Endothelial cell (in vitro differentiated cells): ENCODE measurements at regions not wholly inside any gene's neighbourhood (a gene's known extent, or its start where the extent isn't known, plus 50 kb on each side); places are given as distances from the start of the nearest gene placed in this dataset.

ENCODE experiments used
- DNase-seq: peaks from one replicate; pipeline ENCODE4 v3.0.0; 2021; ENCODE audit warnings: low spot score
- H3K27ac Mint-ChIP-seq: one replicate; pipeline ENCODE4 v1.8.0; 2021; ENCODE audit warnings: mixed read lengths, inconsistent platforms; ENCODE audit not compliant: unreplicated experiment
- H3K27me3 Mint-ChIP-seq: one replicate; pipeline ENCODE4 v1.8.0; 2021; ENCODE audit warnings: mild to moderate bottlenecking, moderate library complexity, mixed read lengths, inconsistent platforms; ENCODE audit not compliant: unreplicated experiment
- H3K36me3 Mint-ChIP-seq: one replicate; pipeline ENCODE4 v1.8.0; 2021; ENCODE audit warnings: mild to moderate bottlenecking, low read depth, mixed read lengths, inconsistent platforms; ENCODE audit not compliant: unreplicated experiment
- H3K4me1 Mint-ChIP-seq: one replicate; pipeline ENCODE4 v1.8.0; 2021; ENCODE audit warnings: mild to moderate bottlenecking, mixed read lengths, inconsistent platforms; ENCODE audit not compliant: unreplicated experiment
- H3K4me3 Mint-ChIP-seq: one replicate; pipeline ENCODE4 v1.8.0; 2021; ENCODE audit warnings: mild to moderate bottlenecking, mixed read lengths, inconsistent platforms; ENCODE audit not compliant: unreplicated experiment
- H3K9me3 Mint-ChIP-seq: one replicate; pipeline ENCODE4 v1.8.0; 2021; ENCODE audit warnings: mixed read lengths, inconsistent platforms; ENCODE audit not compliant: unreplicated experiment
- CTCF ChIP-seq: fragments of 200-600 bp; sonication (generic); IDR thresholded peaks from one replicate; pipeline ENCODE4 v1.5.0; 2021; ENCODE audit warnings: antibody characterized with exemption; ENCODE audit not compliant: unreplicated experiment

- no peak for TF ChIP-seq CTCF
- no peak overlapping the region for H3K27ac Mint-ChIP-seq
- no peak for DNase-seq
- no peak overlapping the region for H3K4me3 Mint-ChIP-seq
- H3K4me1 Mint-ChIP-seq = no peaks in the 10 kb centered on the region
- H3K36me3 Mint-ChIP-seq = no peaks in the 10 kb centered on the region
- peaks cover 3% of the 10 kb centered on the region for H3K27me3 Mint-ChIP-seq
- no peaks in the 10 kb centered on the region for H3K9me3 Mint-ChIP-seq
Measured at GRCh38 chr13:40127925-40128324, 472.5 kb downstream of the COG6 start.

GRCh38 chr13:40129467-40129866 lies 474.0 kb downstream of the COG6 start:
- H3K9me3 Mint-ChIP-seq = no peaks in the 10 kb centered on the region
- TF ChIP-seq CTCF = no peak
- peaks cover 3% of the 10 kb centered on the region for H3K27me3 Mint-ChIP-seq
- H3K4me3 Mint-ChIP-seq = no peak overlapping the region
- DNase-seq = no peak
- H3K36me3 Mint-ChIP-seq = no peaks in the 10 kb centered on the region
- no peaks in the 10 kb centered on the region for H3K4me1 Mint-ChIP-seq
- H3K27ac Mint-ChIP-seq = no peak overlapping the region

- no peak overlapping the region for H3K27ac Mint-ChIP-seq
- H3K4me3 Mint-ChIP-seq = no peak overlapping the region
- peaks cover 1% of the 10 kb centered on the region for H3K27me3 Mint-ChIP-seq
- H3K4me1 Mint-ChIP-seq = no peaks in the 10 kb centered on the region
- H3K36me3 Mint-ChIP-seq = no peaks in the 10 kb centered on the region
- H3K9me3 Mint-ChIP-seq = no peaks in the 10 kb centered on the region
- TF ChIP-seq CTCF = no peak
- no peak for DNase-seq
Measured at GRCh38 chr13:40130871-40131636, 475.6 kb downstream of the COG6 start.

GRCh38 chr13:40132249-40132648 lies 476.8 kb downstream of the COG6 start:
- no peak for DNase-seq
- no peak for TF ChIP-seq CTCF
- Mint-ChIP-seq H3K36me3 (no peaks in the 10 kb centered on the region), H3K27me3 (peaks cover 1% of the 10 kb centered on the region), H3K4me3 (no peak overlapping the region), H3K9me3 (no peaks in the 10 kb centered on the region), H3K27ac (no peak overlapping the region), H3K4me1 (no peaks in the 10 kb centered on the region)

GRCh38 chr13:40136896-40137295 lies 481.4 kb downstream of the COG6 start:
- Mint-ChIP-seq H3K4me1 (no peaks in the 10 kb centered on the region), H3K27me3 (no peaks in the 10 kb centered on the region), H3K4me3 (no peak overlapping the region), H3K27ac (no peak overlapping the region), H3K9me3 (no peaks in the 10 kb centered on the region), H3K36me3 (no peaks in the 10 kb centered on the region)
- no peak for DNase-seq
- no peak for TF ChIP-seq CTCF
